Tibial nerve (tissue), 4 donors: ENCODE measurements at regions not wholly inside any gene's neighbourhood (a gene's known extent, or its start where the extent isn't known, plus 50 kb on each side); places are given as distances from the start of the nearest gene placed in this dataset.

Source experiments
- DNase-seq, 2 donors: peaks; one replicate each; pipeline ENCODE4 v3.0.0-alpha.2; 2019; ENCODE audit warnings: low spot score in 2 of 2
- H3K27ac ChIP-seq, 4 donors: fragments of 200-600 bp; sonication (generic) in 3 of 4; one replicate each; pipeline ENCODE4 v1.5.1; 2017 to 2019; ENCODE audit warnings: mild to moderate bottlenecking in 1 of 4
- H3K27me3 ChIP-seq, 2 donors: fragments of 200-600 bp; sonication (generic) in 1 of 2; one replicate each; pipeline versions ENCODE4 v1.5.1 to v1.6.0; 2017 to 2019
- H3K36me3 ChIP-seq, 3 donors: fragments of 200-600 bp; sonication (generic); one replicate each; pipeline ENCODE4 v1.5.1; 2018 to 2019
- H3K4me1 ChIP-seq, 4 donors: fragments of 200-600 bp; sonication (generic) in 3 of 4; one replicate each; pipeline ENCODE4 v1.5.1; 2017 to 2019
- H3K4me3 ChIP-seq, 4 donors: fragments of 200-600 bp; sonication (generic) in 3 of 4; one replicate each; pipeline ENCODE4 v1.5.1; 2017 to 2019; ENCODE audit warnings: mild to moderate bottlenecking in 1 of 4, moderate library complexity in 1 of 4
- H3K9me3 ChIP-seq, 4 donors: fragments of 200-600 bp; sonication (generic) in 3 of 4; one replicate each; pipeline ENCODE4 v1.5.1; 2017 to 2019
- CTCF ChIP-seq, 5 experiments: fragments of 200-600 bp in 3 of 5; fragments of 450-650 bp in 2 of 5; sonication (generic) in 3 of 5; IDR thresholded peaks; one replicate each; pipeline ENCODE4 v1.5.1; 2016 to 2019; ENCODE audit warnings: antibody characterized with exemption in 5 of 5, mild to moderate bottlenecking in 3 of 5, moderate library complexity in 2 of 5
- EP300 ChIP-seq, 2 donors: sonication (generic); formaldehyde crosslinking; IDR thresholded peaks; one replicate each; pipeline ENCODE4 v1.6.1; 2017; ENCODE audit warnings: antibody characterized with exemption in 2 of 2, mild to moderate bottlenecking in 1 of 2
- POLR2A ChIP-seq, 2 donors: fragments of 450-650 bp; IDR thresholded peaks; one replicate each; pipeline ENCODE4 v1.6.1; 2017; ENCODE audit warnings: antibody characterized with exemption in 2 of 2, mild to moderate bottlenecking in 2 of 2, moderate library complexity in 2 of 2
- WGBS, 2 donors: methylation state at CpG; one replicate each; pipeline ENCODE4 v1.1.5; 2018; 5-methylcytosine and 5-hydroxymethylcytosine counted together

- 80 to 84% methylated on average over 2 of the region's 2 CpGs for WGBS, 2 donors
- no peaks in the 10 kb centered on the region for H3K4me1 ChIP-seq
- no peaks in the 10 kb centered on the region for H3K27me3 ChIP-seq
- no peaks in the 10 kb centered on the region for H3K9me3 ChIP-seq
- H3K36me3 ChIP-seq = no peaks in the 10 kb centered on the region
- no peak for DNase-seq
- no peak for TF ChIP-seq POLR2A (IDR thresholded peaks at IDR 0.05)
- TF ChIP-seq EP300 (IDR thresholded peaks at IDR 0.05) = no peak
- TF ChIP-seq CTCF (IDR thresholded peaks at IDR 0.05) = no peak
- H3K27ac ChIP-seq = no peak overlapping the region
- no peak overlapping the region for H3K4me3 ChIP-seq
These were observed 54.9 kb downstream of the DIO3 start for GRCh38 chr14:101616202-101616601.

GRCh38 chr14:101619484-101619883 is 58.2 kb downstream of the DIO3 start:
- H3K4me3 ChIP-seq = no peak overlapping the region
- H3K36me3 ChIP-seq = no peaks in the 10 kb centered on the region
- no peak for DNase-seq
- H3K9me3 ChIP-seq = no peaks in the 10 kb centered on the region
- TF ChIP-seq CTCF (IDR thresholded peaks at IDR 0.05) (no peak), POLR2A (IDR thresholded peaks at IDR 0.05) (no peak), EP300 (IDR thresholded peaks at IDR 0.05) (no peak)
- no peaks in the 10 kb centered on the region for H3K4me1 ChIP-seq
- no peaks in the 10 kb centered on the region for H3K27me3 ChIP-seq
- H3K27ac ChIP-seq = no peak overlapping the region
- 85 to 90% methylated on average over 8 of the region's 8 CpGs for WGBS, 2 donors

GRCh38 chr14:101620031-101620788 is 58.9 kb downstream of the DIO3 start:
- Histone ChIP-seq H3K27me3 (no peaks in the 10 kb centered on the region), H3K27ac (no peak overlapping the region), H3K36me3 (no peaks in the 10 kb centered on the region), H3K9me3 (no peaks in the 10 kb centered on the region), H3K4me3 (no peak overlapping the region), H3K4me1 (no peaks in the 10 kb centered on the region)
- DNase-seq = no peak
- WGBS, 2 donors = 83 to 89% methylated on average over 9 of the region's 11 CpGs
- TF ChIP-seq EP300 (IDR thresholded peaks at IDR 0.05) = no peak
- TF ChIP-seq CTCF (IDR thresholded peaks at IDR 0.05) = no peak
- TF ChIP-seq POLR2A (IDR thresholded peaks at IDR 0.05) = no peak

- no peaks in the 10 kb centered on the region for H3K27me3 ChIP-seq
- no peak for DNase-seq
- H3K36me3 ChIP-seq = no peaks in the 10 kb centered on the region
- H3K27ac ChIP-seq = no peak overlapping the region
- 82 to 83% methylated on average over 20 to 22 of the region's 22 CpGs for WGBS, 2 donors
- no peaks in the 10 kb centered on the region for H3K9me3 ChIP-seq
- no peak overlapping the region for H3K4me3 ChIP-seq
- TF ChIP-seq POLR2A (IDR thresholded peaks at IDR 0.05) (no peak), EP300 (IDR thresholded peaks at IDR 0.05) (no peak), CTCF (IDR thresholded peaks at IDR 0.05) (no peak)
- no peaks in the 10 kb centered on the region for H3K4me1 ChIP-seq
These were observed 59.8 kb downstream of the DIO3 start for GRCh38 chr14:101620821-101621785.
